Type B pancreatic cell (in vitro differentiated cells): ENCODE measurements at regions not wholly inside any gene's neighbourhood (a gene's known extent, or its start where the extent isn't known, plus 50 kb on each side); places are given as distances from the start of the nearest gene placed in this dataset.

Source experiments
- DNase-seq: peaks from one replicate; pipeline ENCODE4 v3.0.0; 2021; ENCODE audit warnings: mixed read lengths; ENCODE audit not compliant: unreplicated experiment; ENCODE audit errors: extremely low spot score
- H3K27ac Mint-ChIP-seq: 2 replicates; pipeline ENCODE4 v1.8.0; 2021; ENCODE audit warnings: mild to moderate bottlenecking, mixed read lengths
- H3K27me3 Mint-ChIP-seq: 2 replicates; pipeline ENCODE4 v1.8.0; 2021; ENCODE audit warnings: mixed read lengths
- H3K36me3 Mint-ChIP-seq: 2 replicates; pipeline ENCODE4 v1.8.0; 2021; ENCODE audit warnings: mixed read lengths
- H3K4me1 Mint-ChIP-seq: one replicate; pipeline ENCODE4 v1.8.0; 2021; ENCODE audit warnings: mixed read lengths; ENCODE audit not compliant: unreplicated experiment
- H3K4me3 Mint-ChIP-seq: 2 replicates; pipeline ENCODE4 v1.8.0; 2021; ENCODE audit warnings: mild to moderate bottlenecking, mixed read lengths
- H3K9me3 Mint-ChIP-seq: 2 replicates; pipeline ENCODE4 v1.8.0; 2021; ENCODE audit warnings: mixed read lengths
- TF ChIP-seq, protein P1 (sequence below): fragments of 200-600 bp; sonication (generic); conservative IDR thresholded peaks from 2 replicates; pipeline ENCODE4 v1.5.0; 2021; ENCODE audit warnings: antibody characterized with exemption, mild to moderate bottlenecking

- Mint-ChIP-seq H3K9me3 (no peaks in the 10 kb centered on the region), H3K27me3 (no peaks in the 10 kb centered on the region), H3K27ac (no peak overlapping the region), H3K4me3 (no peak overlapping the region), H3K36me3 (no peaks in the 10 kb centered on the region), H3K4me1 (no peaks in the 10 kb centered on the region)
- TF ChIP-seq, protein P1, sequence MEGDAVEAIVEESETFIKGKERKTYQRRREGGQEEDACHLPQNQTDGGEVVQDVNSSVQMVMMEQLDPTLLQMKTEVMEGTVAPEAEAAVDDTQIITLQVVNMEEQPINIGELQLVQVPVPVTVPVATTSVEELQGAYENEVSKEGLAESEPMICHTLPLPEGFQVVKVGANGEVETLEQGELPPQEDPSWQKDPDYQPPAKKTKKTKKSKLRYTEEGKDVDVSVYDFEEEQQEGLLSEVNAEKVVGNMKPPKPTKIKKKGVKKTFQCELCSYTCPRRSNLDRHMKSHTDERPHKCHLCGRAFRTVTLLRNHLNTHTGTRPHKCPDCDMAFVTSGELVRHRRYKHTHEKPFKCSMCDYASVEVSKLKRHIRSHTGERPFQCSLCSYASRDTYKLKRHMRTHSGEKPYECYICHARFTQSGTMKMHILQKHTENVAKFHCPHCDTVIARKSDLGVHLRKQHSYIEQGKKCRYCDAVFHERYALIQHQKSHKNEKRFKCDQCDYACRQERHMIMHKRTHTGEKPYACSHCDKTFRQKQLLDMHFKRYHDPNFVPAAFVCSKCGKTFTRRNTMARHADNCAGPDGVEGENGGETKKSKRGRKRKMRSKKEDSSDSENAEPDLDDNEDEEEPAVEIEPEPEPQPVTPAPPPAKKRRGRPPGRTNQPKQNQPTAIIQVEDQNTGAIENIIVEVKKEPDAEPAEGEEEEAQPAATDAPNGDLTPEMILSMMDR = peak; percentile 53
- no peak for DNase-seq
Observed at GRCh38 chr2:49459314-49459993, 305.1 kb upstream of the FSHR start.

GRCh38 chr2:49444005-49444404 is 289.7 kb upstream of the FSHR start:
- TF ChIP-seq, protein P1 = no peak
- DNase-seq = no peak
- H3K9me3 Mint-ChIP-seq = no peaks in the 10 kb centered on the region
- no peaks in the 10 kb centered on the region for H3K36me3 Mint-ChIP-seq
- no peaks in the 10 kb centered on the region for H3K27me3 Mint-ChIP-seq
- H3K4me3 Mint-ChIP-seq = no peak overlapping the region
- no peaks in the 10 kb centered on the region for H3K4me1 Mint-ChIP-seq
- no peak overlapping the region for H3K27ac Mint-ChIP-seq

DNA sequence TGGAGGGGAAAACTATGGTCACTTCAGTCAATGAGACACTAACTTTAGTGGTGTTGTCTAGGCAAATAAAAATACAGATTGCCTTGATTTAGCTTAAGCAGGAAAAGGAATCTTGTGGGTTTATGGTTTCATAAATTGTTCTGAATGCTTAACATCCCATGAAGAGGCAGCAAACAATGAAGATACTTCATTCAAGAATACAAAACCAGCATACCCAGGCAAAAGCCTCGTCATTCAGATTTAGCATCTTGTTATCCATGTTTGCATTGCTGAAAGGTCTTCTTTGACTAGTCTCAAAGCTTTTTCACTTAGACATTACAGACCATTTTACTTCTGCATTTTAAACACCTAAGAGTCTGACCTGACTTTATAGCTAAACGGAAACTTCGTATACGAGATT is 272.7 kb upstream of the FSHR start:
- no peak overlapping the region for H3K4me3 Mint-ChIP-seq
- H3K27me3 Mint-ChIP-seq = no peaks in the 10 kb centered on the region
- no peaks in the 10 kb centered on the region for H3K9me3 Mint-ChIP-seq
- no peak for DNase-seq
- no peaks in the 10 kb centered on the region for H3K4me1 Mint-ChIP-seq
- H3K36me3 Mint-ChIP-seq = no peaks in the 10 kb centered on the region
- H3K27ac Mint-ChIP-seq = no peak overlapping the region
- TF ChIP-seq, protein P1 = no peak

GRCh38 chr2:49416252-49416651 is 261.9 kb upstream of the FSHR start:
- Mint-ChIP-seq H3K9me3 (peaks cover 5% of the 10 kb centered on the region), H3K4me3 (peak overlapping the region; percentile 0), H3K27me3 (no peaks in the 10 kb centered on the region), H3K4me1 (no peaks in the 10 kb centered on the region), H3K36me3 (no peaks in the 10 kb centered on the region), H3K27ac (peak overlapping the region; percentile 88)
- TF ChIP-seq, protein P1 = no peak
- no peak for DNase-seq

DNA sequence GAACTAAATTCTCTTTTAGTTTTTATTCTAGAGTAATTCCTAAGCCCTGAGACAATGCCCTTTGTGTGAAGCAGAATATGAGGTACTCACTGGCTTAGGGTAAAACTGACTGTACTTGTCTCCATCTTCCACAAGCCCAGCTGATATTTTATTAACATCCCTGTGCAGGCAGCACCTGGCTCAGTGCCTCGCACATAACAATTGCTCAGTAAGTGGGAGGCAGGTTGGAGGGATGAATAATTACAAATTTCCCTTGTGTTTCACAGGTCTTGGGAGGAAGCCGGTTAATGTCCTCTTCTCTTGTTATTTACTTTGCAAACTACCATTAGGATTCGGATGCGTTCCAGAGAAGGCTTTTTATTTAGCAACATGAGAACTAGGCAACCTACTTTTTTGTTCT is 249.8 kb upstream of the FSHR start:
- no peaks in the 10 kb centered on the region for H3K27me3 Mint-ChIP-seq
- no peak overlapping the region for H3K27ac Mint-ChIP-seq
- H3K4me3 Mint-ChIP-seq = no peak overlapping the region
- TF ChIP-seq, protein P1 = no peak
- no peaks in the 10 kb centered on the region for H3K36me3 Mint-ChIP-seq
- no peaks in the 10 kb centered on the region for H3K9me3 Mint-ChIP-seq
- no peak for DNase-seq
- H3K4me1 Mint-ChIP-seq = no peaks in the 10 kb centered on the region

DNA sequence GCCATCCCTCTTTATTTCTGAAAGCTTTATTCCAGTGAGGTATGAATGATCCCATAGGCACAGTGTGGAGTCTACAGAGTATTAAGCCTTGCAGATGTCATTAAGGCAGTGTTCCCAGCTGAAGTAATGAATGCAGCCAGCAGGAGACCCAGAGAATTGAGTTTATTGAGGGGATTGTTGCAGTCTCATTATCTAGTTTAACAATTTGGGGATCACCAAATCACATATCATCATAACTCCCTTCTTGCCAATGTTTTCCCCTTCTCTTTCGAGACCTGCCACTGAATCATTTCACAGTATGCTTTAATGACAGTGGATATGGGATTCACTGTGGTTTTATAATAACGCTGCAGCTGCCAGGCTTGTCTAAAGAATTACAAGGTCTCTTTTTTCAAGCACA is 249.3 kb upstream of the FSHR start:
- Mint-ChIP-seq H3K9me3 (no peaks in the 10 kb centered on the region), H3K4me1 (no peaks in the 10 kb centered on the region), H3K27ac (no peak overlapping the region), H3K4me3 (no peak overlapping the region), H3K36me3 (no peaks in the 10 kb centered on the region), H3K27me3 (no peaks in the 10 kb centered on the region)
- DNase-seq = no peak
- TF ChIP-seq, protein P1 = no peak
